Nephron (organoid): ENCODE measurements at regions not wholly inside any gene's neighbourhood (a gene's known extent, or its start where the extent isn't known, plus 50 kb on each side); places are given as distances from the start of the nearest gene placed in this dataset.

Source experiments
- H3K27ac Mint-ChIP-seq, 3 experiments: 2 replicates each; pipeline ENCODE4 v1.8.0; 2020; ENCODE audit warnings: mixed read lengths in 3 of 3, mild to moderate bottlenecking in 2 of 3, moderate library complexity in 1 of 3
- H3K27me3 Mint-ChIP-seq: 2 replicates; pipeline ENCODE4 v1.8.0; 2021; ENCODE audit warnings: low read depth, mild to moderate bottlenecking, moderate library complexity, mixed read lengths
- H3K36me3 Mint-ChIP-seq: 2 replicates; pipeline ENCODE4 v1.8.0; 2020; ENCODE audit warnings: low read depth, mixed read lengths
- H3K4me1 Mint-ChIP-seq: 2 replicates; pipeline ENCODE4 v1.8.0; 2020; ENCODE audit warnings: mixed read lengths
- H3K4me3 Mint-ChIP-seq, 3 experiments: 2 replicates each; pipeline ENCODE4 v1.8.0; 2020; ENCODE audit warnings: mild to moderate bottlenecking in 3 of 3, mixed read lengths in 3 of 3, moderate library complexity in 2 of 3
- H3K9me3 Mint-ChIP-seq: 2 replicates; pipeline ENCODE4 v1.8.0; 2020; ENCODE audit warnings: mixed read lengths
- TF ChIP-seq, protein P1 (sequence below), 3 experiments: fragments of 200-600 bp; sonication (generic); IDR thresholded peaks; one replicate each; pipeline ENCODE4 v1.5.0; 2021; ENCODE audit warnings: antibody characterized with exemption in 3 of 3; ENCODE audit not compliant: unreplicated experiment in 3 of 3

DNA sequence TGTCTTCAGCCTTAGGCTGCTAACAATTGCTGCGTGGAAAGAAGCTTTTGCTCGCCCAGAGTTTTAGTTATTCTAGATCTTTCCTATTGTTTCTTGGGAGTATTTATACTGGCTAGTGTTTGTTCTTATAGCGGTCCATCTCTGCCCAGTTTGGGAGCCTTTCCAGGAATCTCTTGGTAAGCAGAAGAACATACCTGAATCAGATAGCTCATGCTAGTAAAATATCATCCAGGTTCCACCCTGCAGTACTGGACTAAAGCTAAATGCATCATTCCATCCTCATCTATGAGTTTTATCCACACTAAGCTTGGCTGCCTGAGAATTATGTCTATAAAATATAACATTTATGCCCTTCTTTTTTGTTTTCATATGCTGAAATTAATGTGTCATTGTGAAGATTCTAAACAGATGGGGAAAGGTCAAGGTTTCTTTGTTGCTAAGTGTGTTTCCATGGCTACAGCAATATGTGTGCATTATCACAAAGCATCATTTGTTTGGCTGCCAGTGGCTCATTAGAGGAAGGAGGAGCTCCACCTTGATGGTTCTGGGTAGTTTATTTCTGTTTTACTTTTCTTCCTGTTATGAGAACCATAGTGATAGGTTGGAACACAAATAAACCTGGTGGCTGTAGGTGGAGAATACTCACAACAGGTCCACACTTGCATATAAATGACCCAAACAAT lies 182.8 kb downstream of the PIK3C3 start:
- H3K9me3 Mint-ChIP-seq: peaks cover 17% of the 10 kb centered on the region
- H3K36me3 Mint-ChIP-seq: peaks cover 7% of the 10 kb centered on the region
- no peak overlapping the region for H3K4me3 Mint-ChIP-seq
- no peak overlapping the region for H3K27ac Mint-ChIP-seq
- H3K27me3 Mint-ChIP-seq: peaks cover 4% of the 10 kb centered on the region
- no peaks in the 10 kb centered on the region for H3K4me1 Mint-ChIP-seq
- TF ChIP-seq, protein P1, sequence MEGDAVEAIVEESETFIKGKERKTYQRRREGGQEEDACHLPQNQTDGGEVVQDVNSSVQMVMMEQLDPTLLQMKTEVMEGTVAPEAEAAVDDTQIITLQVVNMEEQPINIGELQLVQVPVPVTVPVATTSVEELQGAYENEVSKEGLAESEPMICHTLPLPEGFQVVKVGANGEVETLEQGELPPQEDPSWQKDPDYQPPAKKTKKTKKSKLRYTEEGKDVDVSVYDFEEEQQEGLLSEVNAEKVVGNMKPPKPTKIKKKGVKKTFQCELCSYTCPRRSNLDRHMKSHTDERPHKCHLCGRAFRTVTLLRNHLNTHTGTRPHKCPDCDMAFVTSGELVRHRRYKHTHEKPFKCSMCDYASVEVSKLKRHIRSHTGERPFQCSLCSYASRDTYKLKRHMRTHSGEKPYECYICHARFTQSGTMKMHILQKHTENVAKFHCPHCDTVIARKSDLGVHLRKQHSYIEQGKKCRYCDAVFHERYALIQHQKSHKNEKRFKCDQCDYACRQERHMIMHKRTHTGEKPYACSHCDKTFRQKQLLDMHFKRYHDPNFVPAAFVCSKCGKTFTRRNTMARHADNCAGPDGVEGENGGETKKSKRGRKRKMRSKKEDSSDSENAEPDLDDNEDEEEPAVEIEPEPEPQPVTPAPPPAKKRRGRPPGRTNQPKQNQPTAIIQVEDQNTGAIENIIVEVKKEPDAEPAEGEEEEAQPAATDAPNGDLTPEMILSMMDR (IDR thresholded peaks at IDR 0.05; ENCODE audit: unreplicated experiment in 3 of 3): no peak

DNA sequence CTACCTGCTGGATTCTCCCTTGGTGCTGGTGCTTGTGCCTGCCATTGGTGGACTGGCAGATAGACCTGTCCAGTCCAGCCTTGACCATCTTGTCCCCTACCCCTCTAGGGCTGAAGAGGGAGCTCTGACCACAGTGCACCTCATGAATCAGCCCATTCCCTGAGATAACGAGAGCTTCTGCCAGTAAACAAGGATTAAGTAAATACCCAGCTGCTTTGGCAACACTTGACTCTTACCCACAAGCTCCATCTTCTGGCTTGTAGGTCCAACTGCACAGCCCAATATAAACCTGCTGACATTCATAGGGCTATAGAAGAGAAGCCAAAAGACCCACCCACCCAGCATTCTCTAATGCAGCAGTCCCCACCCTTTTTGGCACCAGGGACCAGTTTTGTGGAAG lies 186.4 kb downstream of the PIK3C3 start:
- H3K4me3 Mint-ChIP-seq: no peak overlapping the region
- peaks cover 33% of the 10 kb centered on the region for H3K9me3 Mint-ChIP-seq

DNA sequence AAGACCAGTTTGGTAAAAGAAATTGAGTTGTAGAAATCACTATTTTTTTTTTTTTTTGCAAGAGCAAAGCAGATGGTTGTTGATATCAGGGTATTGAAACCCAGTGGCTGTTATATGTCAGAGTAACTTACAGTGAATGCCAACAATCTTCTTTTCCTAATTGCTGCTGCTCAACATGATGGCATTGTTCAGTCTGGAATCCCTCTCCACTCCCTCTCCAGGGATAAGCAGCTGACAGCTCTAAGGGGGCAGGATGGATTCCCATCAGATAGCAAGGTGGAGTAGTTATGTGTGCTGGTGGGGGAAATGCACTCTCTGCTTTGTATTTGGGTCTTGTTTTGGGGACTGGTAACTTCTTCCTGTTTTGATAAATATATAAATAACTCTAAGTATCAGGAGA lies 200.0 kb downstream of the PIK3C3 start:
- H3K27me3 Mint-ChIP-seq: no peaks in the 10 kb centered on the region
- H3K36me3 Mint-ChIP-seq: no peaks in the 10 kb centered on the region
- no peak overlapping the region for H3K4me3 Mint-ChIP-seq
- TF ChIP-seq, protein P1 (IDR thresholded peaks at IDR 0.05; ENCODE audit: unreplicated experiment in 3 of 3): no peak
- H3K9me3 Mint-ChIP-seq: peaks cover 3% of the 10 kb centered on the region
- no peak overlapping the region for H3K27ac Mint-ChIP-seq
- H3K4me1 Mint-ChIP-seq: peaks cover 5% of the 10 kb centered on the region

More for the DNA sequence above, 186.4 kb downstream of the PIK3C3 start:
- TF ChIP-seq, protein P1 (IDR thresholded peaks at IDR 0.05; ENCODE audit: unreplicated experiment in 3 of 3): no peak
- Mint-ChIP-seq H3K4me1 (no peaks in the 10 kb centered on the region), H3K27me3 (no peaks in the 10 kb centered on the region), H3K36me3 (peaks cover 11% of the 10 kb centered on the region), H3K27ac (no peak overlapping the region)

DNA sequence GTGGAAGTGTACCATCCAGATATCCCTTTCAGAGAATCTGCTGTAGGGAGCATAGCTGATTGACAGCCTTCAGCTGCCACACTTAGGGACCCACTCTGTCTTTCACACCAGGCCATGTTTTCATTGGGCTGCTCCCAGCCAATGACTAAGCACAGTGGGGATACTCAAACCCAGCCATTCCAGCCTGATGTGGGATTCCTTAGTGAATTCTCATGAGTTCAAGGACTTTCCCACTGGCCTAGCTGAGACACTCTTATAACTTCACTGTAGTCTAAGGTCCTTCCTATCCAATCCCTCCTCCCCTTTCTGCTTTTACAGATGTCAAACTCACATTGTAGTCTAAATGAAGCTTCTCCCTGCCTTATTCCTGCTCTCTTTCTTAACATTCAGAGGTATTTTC lies 201.2 kb downstream of the PIK3C3 start:
- H3K27me3 Mint-ChIP-seq: no peaks in the 10 kb centered on the region
- TF ChIP-seq, protein P1 (IDR thresholded peaks at IDR 0.05; ENCODE audit: unreplicated experiment in 3 of 3): no peak
- no peak overlapping the region for H3K4me3 Mint-ChIP-seq
- H3K27ac Mint-ChIP-seq: no peak overlapping the region
- no peaks in the 10 kb centered on the region for H3K9me3 Mint-ChIP-seq
- peaks cover 5% of the 10 kb centered on the region for H3K4me1 Mint-ChIP-seq
- no peaks in the 10 kb centered on the region for H3K36me3 Mint-ChIP-seq

DNA sequence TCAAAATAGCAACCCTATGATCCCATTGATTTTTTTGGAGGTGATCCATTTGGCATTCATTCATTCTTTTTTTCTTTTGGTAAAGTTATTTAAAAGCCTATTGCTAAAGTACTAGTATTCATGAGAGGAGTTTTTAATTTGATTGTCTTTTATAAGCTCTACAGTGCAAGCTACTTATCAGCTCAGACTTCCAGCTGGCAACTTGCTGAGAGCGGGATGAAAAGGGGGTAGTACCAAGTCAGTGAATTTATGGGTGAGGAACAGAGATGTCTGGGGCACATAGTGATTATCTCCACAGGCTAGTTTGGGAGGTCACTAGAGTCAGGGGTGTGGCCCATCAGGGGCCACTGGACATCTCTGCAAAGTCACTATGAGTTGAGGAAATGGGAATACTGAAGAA lies 202.4 kb downstream of the PIK3C3 start:
- H3K9me3 Mint-ChIP-seq: no peaks in the 10 kb centered on the region
- H3K4me3 Mint-ChIP-seq: no peak overlapping the region
- H3K27me3 Mint-ChIP-seq: no peaks in the 10 kb centered on the region
- peak overlapping the region in 1 of 3 experiments; percentile 18 for H3K27ac Mint-ChIP-seq
- H3K4me1 Mint-ChIP-seq: peaks cover 5% of the 10 kb centered on the region
- no peaks in the 10 kb centered on the region for H3K36me3 Mint-ChIP-seq
- TF ChIP-seq, protein P1 (IDR thresholded peaks at IDR 0.05; ENCODE audit: unreplicated experiment in 3 of 3): no peak

DNA sequence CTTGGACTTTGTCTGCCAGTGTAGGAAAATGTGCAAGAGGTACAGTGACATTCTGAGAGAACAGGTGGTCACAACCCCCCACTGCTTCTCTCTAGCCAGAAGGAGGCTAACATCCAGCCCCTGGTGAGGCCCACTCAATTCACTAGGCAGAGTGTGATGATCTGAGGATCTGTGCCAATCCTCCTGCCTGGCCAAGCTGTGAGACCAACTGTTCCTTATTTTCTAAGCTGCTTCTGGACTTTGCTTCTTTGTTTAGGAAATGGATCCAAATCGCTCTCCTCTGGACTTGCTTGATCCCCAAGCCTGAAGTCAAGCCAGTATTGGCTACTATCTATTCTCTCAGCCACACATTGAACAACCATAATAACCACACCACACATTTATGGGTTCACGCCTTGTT lies 202.8 kb downstream of the PIK3C3 start:
- Mint-ChIP-seq H3K27me3 (no peaks in the 10 kb centered on the region), H3K27ac (no peak overlapping the region), H3K36me3 (no peaks in the 10 kb centered on the region), H3K4me1 (peaks cover 5% of the 10 kb centered on the region), H3K9me3 (no peaks in the 10 kb centered on the region), H3K4me3 (no peak overlapping the region)
- TF ChIP-seq, protein P1 (IDR thresholded peaks at IDR 0.05; ENCODE audit: unreplicated experiment in 3 of 3): no peak
